Activated CD4-positive, alpha-beta T cell treated with anti-CD3 and anti-CD28 coated beads, Interleukin-2, Interleukin-6, amounts not matched to agents 100 ng/mL and 50 ng/mL, durations not matched to agents 16 hours and 8 hours (primary cell): ENCODE measurements at regions not wholly inside any gene's neighbourhood (a gene's known extent, or its start where the extent isn't known, plus 50 kb on each side); places are given as distances from the start of the nearest gene placed in this dataset.

Experiments
- DNase-seq: peaks from one replicate; pipeline ENCODE4 v3.0.0-alpha.2; 2020

DNA sequence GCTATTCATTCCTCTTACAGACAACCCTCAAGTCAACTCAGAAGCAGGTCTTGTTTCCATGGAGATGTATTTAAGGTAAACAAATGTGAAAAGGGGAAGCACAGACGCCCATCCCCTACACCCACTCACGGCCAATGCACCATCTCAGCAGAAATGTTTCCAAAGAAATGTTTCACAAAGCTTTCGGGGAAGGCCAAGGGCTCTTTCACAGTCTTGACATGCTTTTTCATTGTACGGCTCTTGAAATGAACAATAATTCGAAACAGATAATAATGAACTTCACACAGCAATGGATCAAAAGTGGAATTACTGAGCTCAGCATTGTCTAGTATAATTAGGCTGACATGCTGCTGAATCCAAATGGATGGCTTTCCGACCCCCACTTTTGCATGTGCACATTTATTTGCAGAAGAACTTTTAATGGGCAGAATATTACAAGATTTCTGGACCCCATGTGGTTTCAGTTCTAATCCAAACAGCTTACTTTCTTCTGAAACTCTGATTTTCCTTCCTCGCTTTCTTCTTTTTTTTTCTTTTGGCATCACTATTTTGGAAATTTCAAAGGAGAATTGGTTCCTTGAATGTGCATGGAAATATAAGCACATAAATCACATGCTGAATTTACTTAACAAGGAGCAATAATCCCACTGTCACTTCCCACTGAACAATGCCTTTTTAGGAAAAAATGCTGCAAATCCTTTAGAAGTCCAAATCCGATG is 160.9 kb downstream of the SMIM20 start:
- peak; percentile 81 for DNase-seq

- DNase-seq: peak; percentile 20
These were observed 161.6 kb downstream of the SMIM20 start for GRCh38 chr4:26075583-26075982.

GRCh38 chr4:26076000-26076587 is 162.1 kb downstream of the SMIM20 start:
- DNase-seq: peak; percentile 88

- peak; percentile 28 for DNase-seq
These were observed 162.9 kb downstream of the SMIM20 start for GRCh38 chr4:26076896-26077295.

DNA sequence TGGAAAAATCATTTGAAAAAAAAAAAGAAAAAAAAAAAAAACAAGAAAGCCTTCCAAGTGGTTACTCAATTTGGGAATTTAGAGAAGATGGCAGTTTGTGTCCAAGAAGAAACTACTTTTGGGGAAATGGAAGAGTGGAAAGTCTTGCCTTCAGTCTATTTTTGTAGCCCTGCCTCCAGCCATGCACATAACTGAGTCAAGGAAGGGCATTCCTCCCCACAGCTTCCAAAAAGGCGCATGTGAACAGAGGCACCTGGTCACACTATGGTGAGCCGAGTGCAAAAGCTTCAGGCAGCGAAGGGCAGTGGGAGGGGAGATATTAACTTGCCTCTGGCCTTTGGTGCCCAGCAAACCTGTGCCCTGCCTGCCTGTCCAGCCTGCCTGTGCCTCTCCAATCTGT is 163.7 kb downstream of the SMIM20 start:
- no peak for DNase-seq

GRCh38 chr4:26080870-26081628 is 167.0 kb downstream of the SMIM20 start:
- no peak for DNase-seq

DNA sequence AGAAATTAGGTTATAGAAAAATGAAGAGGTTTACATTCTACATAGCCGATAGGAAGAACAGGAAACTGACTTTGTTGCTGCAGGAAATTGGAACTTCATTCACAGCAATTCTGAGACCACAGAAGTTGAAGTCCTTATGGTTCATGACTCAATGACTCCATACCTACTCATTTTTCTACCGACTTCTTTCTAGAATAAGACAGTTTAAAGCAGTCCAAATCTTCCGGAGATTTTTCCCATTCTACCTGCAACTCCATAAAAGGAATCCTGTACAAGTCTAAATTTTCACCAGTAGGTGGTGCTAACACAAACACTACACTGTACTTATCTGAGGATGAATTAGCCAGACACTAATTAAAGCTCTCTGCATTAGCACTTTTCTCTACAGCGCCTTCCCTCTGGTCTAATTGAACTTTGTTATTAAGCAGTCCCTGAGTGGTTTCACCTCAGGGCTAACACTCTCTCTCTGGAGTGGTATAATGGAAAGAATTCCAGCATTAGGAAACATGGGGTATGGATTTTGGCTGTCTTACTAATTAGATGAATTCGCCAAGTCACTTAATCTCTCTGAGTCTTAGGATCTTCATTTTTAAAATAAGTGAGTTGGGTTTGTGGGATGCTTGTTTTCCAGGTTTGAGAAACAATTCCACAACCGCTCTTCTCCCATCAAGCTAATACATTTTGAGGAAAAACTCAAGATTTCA is 167.9 kb downstream of the SMIM20 start:
- DNase-seq: peak; percentile 67

GRCh38 chr4:26082565-26082964 is 168.5 kb downstream of the SMIM20 start:
- no peak for DNase-seq

DNA sequence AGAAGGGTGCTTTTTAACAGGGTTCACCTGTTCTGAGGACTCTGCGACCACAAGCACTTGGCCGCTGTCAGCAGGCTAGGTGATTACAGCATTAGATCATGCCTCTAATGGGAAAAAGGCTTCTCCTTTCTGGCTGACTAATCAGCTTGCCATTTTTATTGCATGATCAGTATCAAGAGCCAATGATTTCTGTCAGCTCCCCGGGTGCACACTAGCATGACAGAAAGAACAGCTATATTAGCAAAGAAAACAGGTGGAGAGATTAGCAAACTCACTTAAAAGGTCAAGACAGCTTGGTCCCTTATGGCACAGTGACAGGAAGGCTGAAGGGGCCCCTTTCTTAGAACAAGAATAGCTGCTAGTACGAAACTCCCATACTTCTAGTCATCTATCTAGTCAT is 170.0 kb downstream of the SMIM20 start:
- DNase-seq: peak; percentile 54

- no peak for DNase-seq
These were observed 170.4 kb downstream of the SMIM20 start for GRCh38 chr4:26084414-26084813.

- DNase-seq: no peak
These were observed 171.5 kb downstream of the SMIM20 start for GRCh38 chr4:26085551-26085950.

DNA sequence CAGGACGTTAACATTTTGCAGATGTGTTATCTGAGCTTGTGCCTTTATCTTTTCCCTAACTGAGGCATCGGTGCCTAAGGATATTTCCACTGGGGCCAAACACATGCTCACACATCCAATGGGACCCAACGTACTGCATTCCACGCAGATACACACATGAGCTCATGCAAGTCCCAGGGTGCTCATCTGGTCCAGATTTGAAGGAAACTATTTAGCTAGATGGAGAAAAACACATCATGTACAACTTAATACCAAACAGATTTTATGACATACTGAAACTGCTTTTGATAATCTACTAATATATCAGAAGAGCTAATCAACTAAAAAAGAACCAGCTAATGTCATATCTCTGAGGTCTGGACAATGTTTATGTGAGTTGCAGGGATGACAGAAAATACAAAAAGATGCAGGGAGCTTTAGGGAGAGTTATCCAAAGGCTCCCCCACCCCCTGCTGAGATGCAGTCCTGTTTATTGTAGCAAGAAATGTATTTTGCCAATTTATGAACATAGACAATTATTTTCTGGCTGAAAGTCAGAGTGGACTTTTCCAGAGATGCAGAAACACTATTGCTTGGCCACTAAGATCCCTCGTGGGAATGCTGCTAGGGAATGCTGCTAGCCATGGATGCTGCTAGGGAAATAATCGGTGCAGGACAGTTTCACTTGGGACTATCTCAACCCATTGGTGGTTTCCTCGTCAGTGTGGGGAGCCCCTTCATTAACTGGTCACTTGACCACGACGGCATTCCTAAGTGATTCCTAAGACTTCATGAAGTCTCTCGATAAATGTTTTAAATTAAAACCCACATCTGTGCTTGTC is 172.8 kb downstream of the SMIM20 start:
- DNase-seq: no peak

- DNase-seq: peak; percentile 59
These were observed 174.5 kb downstream of the SMIM20 start for GRCh38 chr4:26088433-26088928.

DNA sequence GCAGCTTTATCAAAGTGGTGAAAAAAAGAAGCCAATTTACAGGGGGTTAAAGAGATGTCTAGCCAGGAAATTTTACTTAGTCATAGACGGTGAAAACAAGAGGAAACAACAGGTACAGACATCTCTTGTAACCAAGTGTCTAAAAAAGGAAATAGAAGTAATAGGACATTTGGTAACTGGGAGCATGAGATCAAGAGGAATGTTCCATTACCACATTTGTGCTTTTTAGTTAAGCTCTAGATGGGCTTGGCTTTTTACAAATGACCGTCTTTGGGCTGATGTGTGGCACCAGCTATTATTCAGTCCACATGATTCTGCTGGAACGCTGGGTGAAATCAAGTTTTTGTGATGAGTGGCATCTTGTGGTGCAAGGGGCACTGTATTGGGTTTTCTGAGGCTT is 179.5 kb downstream of the SMIM20 start:
- no peak for DNase-seq

- no peak for DNase-seq
These were observed 180.1 kb downstream of the SMIM20 start for GRCh38 chr4:26094076-26094475.

DNA sequence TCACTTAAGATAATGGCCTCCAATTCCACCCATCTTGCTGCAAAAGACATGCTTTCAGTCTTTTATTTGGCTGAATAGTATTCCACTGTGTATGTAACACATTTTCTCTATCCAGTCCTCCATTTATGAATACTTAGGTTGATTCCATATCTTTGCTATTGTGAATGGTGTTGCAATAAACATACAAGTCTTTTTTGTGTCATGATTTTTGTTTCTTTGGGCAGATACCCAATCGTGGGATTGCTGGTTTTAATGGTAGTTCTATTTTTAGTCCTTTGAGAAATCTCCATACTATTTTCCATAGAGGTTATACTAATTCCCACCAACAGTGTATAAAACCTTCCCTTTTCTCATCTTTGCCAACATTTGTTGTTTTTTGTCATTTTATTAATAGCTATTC is 180.9 kb downstream of the SMIM20 start:
- DNase-seq: no peak

DNA sequence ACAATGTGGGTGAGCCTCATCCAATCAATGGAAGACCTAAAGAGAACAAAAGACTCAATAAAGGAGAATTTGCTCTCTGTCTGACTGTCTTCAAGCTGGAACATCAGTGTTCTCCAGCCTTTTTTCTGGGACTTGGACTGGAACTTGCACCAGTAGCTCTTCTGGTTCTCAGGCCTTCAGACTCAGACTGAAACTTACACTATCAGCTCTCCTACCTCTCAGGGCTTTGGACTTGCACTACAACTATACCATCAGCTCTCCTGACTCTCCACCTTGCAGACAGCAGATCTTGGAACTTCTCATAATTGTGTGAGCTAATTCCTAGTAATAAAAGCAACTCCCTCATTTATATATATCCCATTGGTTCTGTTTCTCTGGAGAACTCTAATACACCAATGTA is 185.9 kb downstream of the SMIM20 start:
- no peak for DNase-seq

- DNase-seq: no peak
These were observed 187.0 kb downstream of the SMIM20 start for GRCh38 chr4:26101011-26101410.

DNA sequence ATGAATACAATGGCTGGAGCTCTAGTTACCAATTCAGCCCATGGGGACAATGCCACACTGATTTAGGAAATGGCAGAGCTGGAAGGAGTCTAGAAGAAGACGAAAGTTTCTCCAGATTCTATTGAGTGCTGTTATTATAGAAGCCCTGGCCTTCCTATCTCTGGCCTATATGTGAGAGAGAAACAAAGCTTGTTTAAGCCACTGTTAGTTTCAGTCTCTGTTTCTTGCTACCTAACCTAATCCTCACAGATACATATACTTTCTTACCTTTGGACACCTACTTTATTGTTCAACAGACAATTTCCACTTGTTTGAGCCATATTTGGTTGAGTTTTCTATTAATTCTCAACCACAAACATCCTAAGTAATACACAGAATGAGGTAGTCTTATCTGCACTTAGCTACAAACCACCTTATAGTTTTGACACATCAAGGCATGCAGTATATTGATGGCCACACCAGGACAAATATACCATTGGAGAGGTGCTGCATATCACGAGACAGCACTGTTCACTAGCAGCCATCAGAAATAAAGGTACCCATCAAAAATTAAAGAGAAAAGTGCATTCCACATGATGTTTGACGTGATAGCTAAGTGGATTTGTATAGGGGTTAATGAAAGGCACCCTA is 190.2 kb downstream of the SMIM20 start:
- no peak for DNase-seq

DNA sequence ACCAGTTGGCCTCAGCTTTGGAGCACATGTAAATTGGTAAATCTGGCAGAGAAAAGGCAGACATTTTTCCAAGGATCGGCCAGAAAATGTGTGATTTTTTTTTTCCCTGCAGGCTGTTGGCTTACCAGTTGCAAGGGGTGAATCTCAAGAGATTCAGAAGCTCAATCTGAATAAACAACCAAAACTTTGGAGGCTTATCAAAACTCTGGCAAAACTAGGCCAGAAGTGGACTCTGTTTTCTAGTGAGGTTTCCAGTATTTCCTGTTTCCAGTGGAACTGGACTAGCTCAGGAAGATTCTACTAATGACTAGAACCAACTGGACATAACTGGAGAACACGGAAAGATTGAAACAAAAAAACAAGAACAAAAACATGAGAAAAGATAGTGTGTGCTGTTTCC is 191.3 kb downstream of the SMIM20 start:
- DNase-seq: no peak

DNA sequence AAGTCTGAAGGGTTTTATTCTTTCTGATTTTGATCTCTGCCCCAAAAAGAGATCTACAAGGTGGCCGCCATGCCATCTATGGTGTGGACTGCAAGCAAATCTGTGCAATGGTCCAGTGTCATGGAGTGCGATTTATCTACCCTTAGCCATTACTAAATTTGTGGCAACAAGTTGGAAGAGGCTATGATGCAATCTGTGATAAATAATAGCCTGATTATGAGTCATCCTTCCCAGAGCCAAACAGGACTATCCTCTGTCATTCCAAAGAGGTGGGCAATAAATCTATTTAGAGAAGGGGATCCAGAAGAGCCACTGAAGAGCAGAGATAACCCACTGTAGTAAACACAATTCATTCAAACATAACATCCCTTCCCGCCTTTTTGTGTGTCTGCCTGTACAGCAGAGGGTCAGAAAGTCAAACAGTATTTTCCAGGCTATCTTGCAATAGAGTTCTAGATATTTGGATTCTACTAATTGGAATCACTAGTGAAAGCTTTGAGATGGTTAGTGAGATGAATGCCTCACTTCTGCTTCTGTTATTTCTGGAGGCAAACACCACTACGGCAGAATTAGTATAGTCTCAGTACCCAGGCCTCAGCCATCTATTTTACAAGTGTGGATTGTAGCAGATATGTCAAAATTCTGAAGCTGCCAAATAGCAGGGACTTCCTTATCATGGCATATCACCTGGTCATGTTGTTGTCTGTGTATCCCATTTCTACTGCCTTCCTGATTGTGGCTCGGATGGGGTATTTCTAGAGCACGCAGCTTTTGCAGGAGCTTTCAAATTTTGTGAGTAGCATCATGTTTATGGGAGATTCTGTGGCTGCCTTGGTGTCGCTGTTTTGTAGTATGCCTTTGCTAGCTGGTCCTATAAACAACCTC is 192.0 kb downstream of the SMIM20 start:
- no peak for DNase-seq
